ENCODE measurements at regions not wholly inside any gene's neighbourhood (a gene's known extent, or its start where the extent isn't known, plus 50 kb on each side); places are given as distances from the start of the nearest gene placed in this dataset.

GRCh38 chr2:64748147-64748546 lies 94.4 kb upstream of the SERTAD2 start:
- no peaks in the 10 kb centered on the region for H3K79me2 ChIP-seq
- H3K36me3 ChIP-seq (ENCODE audit: control insufficient read depth, insufficient read depth, low read length), result no peaks in the 10 kb centered on the region
- no peak overlapping the region for H3K27ac ChIP-seq
- H3K4me1 ChIP-seq, result peaks cover 9% of the 10 kb centered on the region
- H3K9me3 ChIP-seq (ENCODE audit: control insufficient read depth, low read length), result no peaks in the 10 kb centered on the region
- H3K4me3 ChIP-seq (ENCODE audit: low read depth, low read length), result no peak overlapping the region
- TF ChIP-seq CTCF (IDR thresholded peaks at IDR 0.05), result no peak
- no peak overlapping the region for H3K9ac ChIP-seq
- no peaks in the 10 kb centered on the region for H3K27me3 ChIP-seq (ENCODE audit: control insufficient read depth, insufficient read depth, low read length)
- H2AFZ ChIP-seq, result no peak overlapping the region
- H3K4me2 ChIP-seq (ENCODE audit: low read length), result no peak overlapping the region

- Histone ChIP-seq H3K79me2 (no peaks in the 10 kb centered on the region), H3K9ac (no peak overlapping the region), H2AFZ (peak overlapping the region; percentile 82), H3K4me3 (ENCODE audit: low read depth, low read length) (no peak overlapping the region), H3K4me2 (ENCODE audit: low read length) (no peak overlapping the region), H3K4me1 (peaks cover 9% of the 10 kb centered on the region), H3K27me3 (ENCODE audit: control insufficient read depth, insufficient read depth, low read length) (no peaks in the 10 kb centered on the region), H3K27ac (peak overlapping the region; percentile 83), H3K9me3 (ENCODE audit: control insufficient read depth, low read length) (no peaks in the 10 kb centered on the region), H3K36me3 (ENCODE audit: control insufficient read depth, insufficient read depth, low read length) (no peaks in the 10 kb centered on the region)
- TF ChIP-seq CTCF (IDR thresholded peaks at IDR 0.05), result no peak
These were observed 94.8 kb upstream of the SERTAD2 start for GRCh38 chr2:64748561-64748960.

- Histone ChIP-seq H3K9ac (no peak overlapping the region), H3K27me3 (ENCODE audit: control insufficient read depth, insufficient read depth, low read length) (no peaks in the 10 kb centered on the region), H3K4me3 (ENCODE audit: low read depth, low read length) (peak overlapping the region; percentile 91), H3K27ac (peak overlapping the region; percentile 83), H2AFZ (peak overlapping the region; percentile 82), H3K9me3 (ENCODE audit: control insufficient read depth, low read length) (no peaks in the 10 kb centered on the region), H3K36me3 (ENCODE audit: control insufficient read depth, insufficient read depth, low read length) (no peaks in the 10 kb centered on the region), H3K4me1 (peaks cover 9% of the 10 kb centered on the region), H3K79me2 (no peaks in the 10 kb centered on the region), H3K4me2 (ENCODE audit: low read length) (peak overlapping the region; percentile 95)
- TF ChIP-seq CTCF (IDR thresholded peaks at IDR 0.05), result no peak
These were observed 95.7 kb upstream of the SERTAD2 start for GRCh38 chr2:64749446-64749845.

- peak overlapping the region; percentile 91 for H3K4me3 ChIP-seq (ENCODE audit: low read depth, low read length)
- peak overlapping the region; percentile 95 for H3K4me2 ChIP-seq (ENCODE audit: low read length)
- no peak for TF ChIP-seq CTCF (IDR thresholded peaks at IDR 0.05)
- H3K36me3 ChIP-seq (ENCODE audit: control insufficient read depth, insufficient read depth, low read length), result no peaks in the 10 kb centered on the region
- H3K79me2 ChIP-seq, result no peaks in the 10 kb centered on the region
- H3K27ac ChIP-seq, result peak overlapping the region; percentile 83
- peaks cover 9% of the 10 kb centered on the region for H3K4me1 ChIP-seq
- peak overlapping the region; percentile 82 for H2AFZ ChIP-seq
- peak overlapping the region; percentile 67 for H3K9ac ChIP-seq
- no peaks in the 10 kb centered on the region for H3K9me3 ChIP-seq (ENCODE audit: control insufficient read depth, low read length)
- H3K27me3 ChIP-seq (ENCODE audit: control insufficient read depth, insufficient read depth, low read length), result no peaks in the 10 kb centered on the region
These were observed 96.5 kb upstream of the SERTAD2 start for GRCh38 chr2:64750001-64750816.
